GM12865 (cell line): ENCODE measurements at regions not wholly inside any gene's neighbourhood (a gene's known extent, or its start where the extent isn't known, plus 50 kb on each side); places are given as distances from the start of the nearest gene placed in this dataset.

ENCODE experiments used
- DNase-seq: peaks from one replicate; pipeline ENCODE4 v3.0.0; 2010; ENCODE audit warnings: low read depth
- H3K4me3 ChIP-seq: 2 replicates; pipeline ENCODE4 v1.5.1; 2011; ENCODE audit warnings: mild to moderate bottlenecking, low read depth, low read length, control low read depth
- TF ChIP-seq, protein P1 (sequence below): IDR thresholded peaks from 2 replicates; pipeline ENCODE4 v1.5.1; 2011; ENCODE audit warnings: low read length, control low read depth, low read depth, inconsistent platforms; ENCODE audit not compliant: insufficient read depth; ENCODE audit errors: missing control alignments

- TF ChIP-seq, protein P1, sequence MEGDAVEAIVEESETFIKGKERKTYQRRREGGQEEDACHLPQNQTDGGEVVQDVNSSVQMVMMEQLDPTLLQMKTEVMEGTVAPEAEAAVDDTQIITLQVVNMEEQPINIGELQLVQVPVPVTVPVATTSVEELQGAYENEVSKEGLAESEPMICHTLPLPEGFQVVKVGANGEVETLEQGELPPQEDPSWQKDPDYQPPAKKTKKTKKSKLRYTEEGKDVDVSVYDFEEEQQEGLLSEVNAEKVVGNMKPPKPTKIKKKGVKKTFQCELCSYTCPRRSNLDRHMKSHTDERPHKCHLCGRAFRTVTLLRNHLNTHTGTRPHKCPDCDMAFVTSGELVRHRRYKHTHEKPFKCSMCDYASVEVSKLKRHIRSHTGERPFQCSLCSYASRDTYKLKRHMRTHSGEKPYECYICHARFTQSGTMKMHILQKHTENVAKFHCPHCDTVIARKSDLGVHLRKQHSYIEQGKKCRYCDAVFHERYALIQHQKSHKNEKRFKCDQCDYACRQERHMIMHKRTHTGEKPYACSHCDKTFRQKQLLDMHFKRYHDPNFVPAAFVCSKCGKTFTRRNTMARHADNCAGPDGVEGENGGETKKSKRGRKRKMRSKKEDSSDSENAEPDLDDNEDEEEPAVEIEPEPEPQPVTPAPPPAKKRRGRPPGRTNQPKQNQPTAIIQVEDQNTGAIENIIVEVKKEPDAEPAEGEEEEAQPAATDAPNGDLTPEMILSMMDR, result no peak
- no peak overlapping the region for H3K4me3 ChIP-seq
- no peak for DNase-seq
Measured at GRCh38 chr14:98368916-98369315, 903.1 kb downstream of the BCL11B start.

GRCh38 chr14:98369344-98369743 lies 902.7 kb downstream of the BCL11B start:
- TF ChIP-seq, protein P1, result no peak
- no peak overlapping the region for H3K4me3 ChIP-seq
- DNase-seq, result no peak

DNA sequence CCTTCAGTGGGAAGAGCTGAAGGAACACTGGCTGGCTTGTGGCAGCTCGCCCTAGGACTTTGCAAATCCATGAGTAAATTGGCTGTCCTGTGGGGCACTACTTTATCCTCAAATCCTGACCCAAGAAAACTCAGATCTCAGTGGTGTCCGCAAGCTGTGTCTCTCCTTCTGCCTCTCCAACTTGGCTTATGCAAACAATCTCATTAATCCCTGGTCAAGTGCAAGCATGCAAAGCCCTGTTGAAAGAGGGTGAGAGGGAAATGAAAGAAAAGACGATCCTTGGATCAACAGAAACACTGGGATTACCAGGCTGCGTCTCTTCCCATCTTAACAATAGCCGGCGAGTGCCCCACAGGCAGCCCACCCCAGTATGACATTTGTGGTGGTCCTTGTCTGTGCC lies 901.6 kb downstream of the BCL11B start:
- H3K4me3 ChIP-seq, result no peak overlapping the region
- TF ChIP-seq, protein P1, result no peak
- no peak for DNase-seq

DNA sequence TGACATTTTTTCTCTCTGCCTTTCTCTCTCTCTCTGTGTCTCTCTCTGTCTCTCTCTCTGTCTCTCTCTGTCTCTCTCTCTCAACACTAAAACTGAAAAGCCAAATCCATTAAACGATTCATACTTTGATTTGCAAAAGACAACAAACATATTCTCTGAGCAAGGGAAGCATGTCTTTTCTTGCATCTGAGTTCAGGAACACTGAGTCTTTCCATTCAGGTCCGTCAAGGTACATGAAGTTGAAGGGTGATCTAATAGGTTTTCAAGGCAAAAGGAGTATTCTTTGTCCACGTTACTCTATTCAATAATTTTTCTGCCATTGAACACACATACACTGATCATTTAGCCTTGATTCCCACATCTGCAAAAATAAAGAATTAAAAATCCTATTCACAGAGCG lies 900.9 kb downstream of the BCL11B start:
- TF ChIP-seq, protein P1, result no peak
- no peak overlapping the region for H3K4me3 ChIP-seq
- DNase-seq, result no peak

GRCh38 chr14:98374136-98374535 lies 897.9 kb downstream of the BCL11B start:
- TF ChIP-seq, protein P1, result no peak
- DNase-seq, result no peak
- H3K4me3 ChIP-seq, result no peak overlapping the region

GRCh38 chr14:98375566-98375965 lies 896.4 kb downstream of the BCL11B start:
- H3K4me3 ChIP-seq, result no peak overlapping the region
- no peak for DNase-seq
- TF ChIP-seq, protein P1, result no peak

DNA sequence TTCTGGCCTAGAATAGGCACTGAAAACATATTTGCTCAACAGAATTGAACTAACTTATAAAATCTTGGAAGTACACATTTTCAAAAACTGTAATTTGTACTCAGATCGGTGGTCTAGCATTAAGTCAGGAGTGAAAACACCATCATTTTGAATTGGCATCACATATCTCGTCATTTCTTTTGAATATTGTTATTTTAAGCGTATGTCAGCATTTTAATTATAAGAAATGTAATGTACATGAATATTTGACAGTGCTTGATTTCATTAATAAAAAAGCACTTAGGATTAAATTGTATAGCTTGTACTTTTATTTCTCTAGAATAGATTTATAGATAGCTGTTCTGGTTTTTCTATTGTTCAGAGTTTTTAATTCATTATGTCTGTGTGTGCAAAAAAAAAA lies 892.2 kb downstream of the BCL11B start:
- no peak for DNase-seq
- TF ChIP-seq, protein P1, result no peak
- H3K4me3 ChIP-seq, result no peak overlapping the region
